Neural crest cell (in vitro differentiated cells): ENCODE measurements at regions not wholly inside any gene's neighbourhood (a gene's known extent, or its start where the extent isn't known, plus 50 kb on each side); places are given as distances from the start of the nearest gene placed in this dataset.

ENCODE experiments used
- DNase-seq: peaks from one replicate; pipeline ENCODE4 v3.0.0; 2021; ENCODE audit warnings: low read depth, mixed read lengths, low spot score
- H3K27ac Mint-ChIP-seq: one replicate; pipeline ENCODE4 v1.8.0; 2021; ENCODE audit warnings: mild to moderate bottlenecking, mixed read lengths; ENCODE audit not compliant: unreplicated experiment
- H3K27me3 Mint-ChIP-seq: 2 replicates; pipeline ENCODE4 v1.8.0; 2021; ENCODE audit warnings: low read depth, mild to moderate bottlenecking, mixed read lengths
- H3K36me3 Mint-ChIP-seq: 2 replicates; pipeline ENCODE4 v1.8.0; 2021; ENCODE audit warnings: low read depth, mild to moderate bottlenecking, mixed read lengths
- H3K4me1 Mint-ChIP-seq: 2 replicates; pipeline ENCODE4 v1.8.0; 2021; ENCODE audit warnings: mixed read lengths
- H3K4me3 Mint-ChIP-seq: one replicate; pipeline ENCODE4 v1.8.0; 2021; ENCODE audit warnings: mild to moderate bottlenecking, mixed read lengths
- H3K9me3 Mint-ChIP-seq: 2 replicates; pipeline ENCODE4 v1.8.0; 2021; ENCODE audit warnings: mixed read lengths
- CTCF ChIP-seq: fragments of 200-600 bp; sonication (generic); conservative IDR thresholded peaks from 2 replicates; pipeline ENCODE4 v1.5.0; 2021; ENCODE audit warnings: antibody characterized with exemption, mild to moderate bottlenecking

GRCh38 chr22:45061332-45061731 lies 51.5 kb upstream of the PHF21B start:
- H3K27me3 Mint-ChIP-seq, result no peaks in the 10 kb centered on the region
- DNase-seq, result no peak
- TF ChIP-seq CTCF, result no peak

DNA sequence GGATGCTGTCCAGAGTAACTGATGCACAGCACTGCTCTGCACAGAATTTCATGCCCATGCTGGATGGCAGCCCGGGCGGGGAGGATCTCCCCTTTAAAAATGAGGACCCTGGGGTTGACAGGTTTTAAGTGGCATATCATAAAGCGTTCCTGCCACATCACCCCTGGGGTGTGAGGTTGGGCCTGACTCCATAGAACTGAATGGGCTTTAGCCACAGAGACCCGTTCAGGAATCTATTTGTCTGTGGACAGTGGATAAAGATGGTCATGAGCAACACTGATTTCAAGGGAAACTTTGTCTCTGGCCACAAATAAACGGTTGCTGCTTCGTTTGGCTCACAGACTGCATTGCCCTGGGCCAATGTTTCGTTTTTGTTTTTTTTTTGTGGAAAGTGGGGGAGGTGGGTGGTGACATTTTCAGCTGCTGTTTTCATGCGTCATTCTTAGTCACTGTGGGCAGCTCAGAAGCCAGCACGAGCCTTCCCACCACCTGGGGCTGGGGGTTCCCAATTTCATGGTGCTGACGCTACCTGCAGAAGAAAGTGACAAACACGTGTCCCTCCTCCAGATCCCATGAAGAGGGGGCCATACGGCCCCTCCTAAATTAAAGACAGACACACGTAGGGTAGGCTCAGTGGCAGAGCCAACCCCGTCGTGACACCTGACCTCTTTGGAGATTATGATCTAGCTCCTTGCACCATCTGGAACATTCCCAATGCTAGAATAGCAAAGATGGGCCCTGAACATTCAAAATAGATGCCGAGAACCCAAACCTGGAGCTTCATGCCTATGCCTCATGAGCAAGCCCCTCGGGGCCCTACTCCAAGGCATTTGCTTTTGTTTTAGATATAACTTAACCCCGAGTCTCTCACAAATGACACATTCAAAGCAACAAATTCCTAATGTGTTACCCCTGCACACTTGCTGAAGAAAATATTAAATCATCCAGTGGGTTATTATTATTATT lies 54.8 kb upstream of the PHF21B start:
- Mint-ChIP-seq H3K9me3 (peaks cover 5% of the 10 kb centered on the region), H3K4me1 (no peaks in the 10 kb centered on the region), H3K27me3 (no peaks in the 10 kb centered on the region), H3K27ac (no peak overlapping the region), H3K36me3 (no peaks in the 10 kb centered on the region), H3K4me3 (no peak overlapping the region)
- TF ChIP-seq CTCF, result no peak
- DNase-seq, result no peak

More at GRCh38 chr22:45061332-45061731, 51.5 kb upstream of the PHF21B start:
- H3K36me3 Mint-ChIP-seq, result no peaks in the 10 kb centered on the region
- H3K9me3 Mint-ChIP-seq, result no peaks in the 10 kb centered on the region
- peak overlapping the region; percentile 27 for H3K27ac Mint-ChIP-seq
- no peak overlapping the region for H3K4me3 Mint-ChIP-seq
- H3K4me1 Mint-ChIP-seq, result no peaks in the 10 kb centered on the region

DNA sequence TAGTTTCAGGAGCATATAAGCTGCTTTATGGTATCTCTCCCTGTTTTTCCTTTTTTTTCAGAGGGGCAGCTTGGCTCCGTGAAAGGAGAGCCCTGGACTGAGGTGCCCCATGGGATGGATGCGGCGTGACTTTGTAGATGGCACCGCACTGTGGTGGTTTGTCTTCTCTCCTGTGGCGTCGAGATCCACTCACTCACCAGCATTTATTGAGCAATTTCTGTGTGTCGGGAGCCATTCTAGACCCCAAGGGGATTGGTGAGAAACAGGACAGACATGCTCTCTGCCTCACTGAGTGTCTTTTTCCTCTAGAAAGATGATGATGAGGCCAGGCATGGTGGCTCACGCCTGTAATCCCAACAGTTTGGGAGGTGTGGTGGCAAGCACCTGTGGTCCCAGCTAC lies 55.9 kb upstream of the PHF21B start:
- Mint-ChIP-seq H3K27me3 (peaks cover under 1% of the 10 kb centered on the region), H3K4me3 (no peak overlapping the region), H3K4me1 (no peaks in the 10 kb centered on the region), H3K27ac (no peak overlapping the region), H3K9me3 (peaks cover 5% of the 10 kb centered on the region), H3K36me3 (no peaks in the 10 kb centered on the region)
- no peak for TF ChIP-seq CTCF
- no peak for DNase-seq

- DNase-seq, result no peak
- peaks cover 5% of the 10 kb centered on the region for H3K9me3 Mint-ChIP-seq
- no peaks in the 10 kb centered on the region for H3K36me3 Mint-ChIP-seq
- H3K27me3 Mint-ChIP-seq, result peaks cover 13% of the 10 kb centered on the region
- TF ChIP-seq CTCF, result no peak
- H3K4me3 Mint-ChIP-seq, result no peak overlapping the region
- H3K4me1 Mint-ChIP-seq, result no peaks in the 10 kb centered on the region
- H3K27ac Mint-ChIP-seq, result no peak overlapping the region
Observed at GRCh38 chr22:45067731-45068130, 57.9 kb upstream of the PHF21B start.

DNA sequence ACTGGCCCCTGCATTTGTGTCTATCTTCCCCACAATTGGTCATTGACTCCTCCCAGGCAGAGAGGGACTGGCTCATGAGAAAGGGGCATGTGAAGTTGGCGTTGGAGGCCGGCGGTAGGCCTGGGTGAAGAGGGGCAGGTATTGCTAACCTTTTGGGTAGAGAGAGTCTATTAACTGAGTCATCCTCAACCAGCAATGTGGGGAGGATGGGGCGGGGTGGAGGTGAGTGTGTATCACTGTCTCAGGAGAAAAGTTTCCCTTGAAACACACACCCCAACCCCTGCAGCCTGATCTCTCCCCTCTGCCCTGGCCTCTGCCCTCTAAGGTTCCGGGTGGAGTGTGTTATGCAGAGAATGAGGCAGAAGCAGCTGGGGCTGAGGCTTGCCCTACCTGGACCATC lies 60.1 kb upstream of the PHF21B start:
- no peak for DNase-seq
- Mint-ChIP-seq H3K27ac (no peak overlapping the region), H3K9me3 (peaks cover 5% of the 10 kb centered on the region), H3K4me1 (no peaks in the 10 kb centered on the region), H3K36me3 (no peaks in the 10 kb centered on the region), H3K4me3 (no peak overlapping the region), H3K27me3 (peaks cover 28% of the 10 kb centered on the region)
- TF ChIP-seq CTCF, result no peak
